HG02938 (cell line): ENCODE measurements at regions not wholly inside any gene's neighbourhood (a gene's known extent, or its start where the extent isn't known, plus 50 kb on each side); places are given as distances from the start of the nearest gene placed in this dataset.
"Not testable (repeated sequence)": the region's sequence is repeated elsewhere in the genome, so short reads cannot be mapped to it uniquely, and the experiment has no call there.

Source experiments
- ATAC-seq: cut with Tn5 transposase; IDR thresholded peaks from one replicate; pipeline ENCODE4 v1.9.1; 2021; ENCODE audit warnings: mild to moderate bottlenecking, moderate library complexity; ENCODE audit not compliant: unreplicated experiment

DNA sequence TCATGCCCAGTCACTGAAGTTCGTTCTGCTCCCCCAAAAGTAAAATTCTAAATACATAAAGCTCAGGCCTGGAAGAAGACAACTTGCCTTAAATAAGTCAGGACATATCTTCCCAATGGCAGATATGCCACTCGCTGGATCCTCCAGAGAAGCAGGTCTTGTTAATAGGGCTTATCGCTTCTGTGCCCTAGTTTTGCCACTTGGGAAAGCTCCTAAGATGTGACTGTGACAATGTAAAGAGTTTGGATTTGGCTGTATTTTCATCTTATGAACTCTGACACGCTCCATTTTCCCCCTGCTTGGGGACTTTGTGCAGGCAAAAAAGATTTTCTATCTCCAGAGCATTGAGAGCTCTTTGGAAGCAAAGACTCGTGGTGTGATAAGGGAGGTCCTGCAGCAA, 279.9 kb downstream of the WDR11 start:
- no peak for ATAC-seq

DNA sequence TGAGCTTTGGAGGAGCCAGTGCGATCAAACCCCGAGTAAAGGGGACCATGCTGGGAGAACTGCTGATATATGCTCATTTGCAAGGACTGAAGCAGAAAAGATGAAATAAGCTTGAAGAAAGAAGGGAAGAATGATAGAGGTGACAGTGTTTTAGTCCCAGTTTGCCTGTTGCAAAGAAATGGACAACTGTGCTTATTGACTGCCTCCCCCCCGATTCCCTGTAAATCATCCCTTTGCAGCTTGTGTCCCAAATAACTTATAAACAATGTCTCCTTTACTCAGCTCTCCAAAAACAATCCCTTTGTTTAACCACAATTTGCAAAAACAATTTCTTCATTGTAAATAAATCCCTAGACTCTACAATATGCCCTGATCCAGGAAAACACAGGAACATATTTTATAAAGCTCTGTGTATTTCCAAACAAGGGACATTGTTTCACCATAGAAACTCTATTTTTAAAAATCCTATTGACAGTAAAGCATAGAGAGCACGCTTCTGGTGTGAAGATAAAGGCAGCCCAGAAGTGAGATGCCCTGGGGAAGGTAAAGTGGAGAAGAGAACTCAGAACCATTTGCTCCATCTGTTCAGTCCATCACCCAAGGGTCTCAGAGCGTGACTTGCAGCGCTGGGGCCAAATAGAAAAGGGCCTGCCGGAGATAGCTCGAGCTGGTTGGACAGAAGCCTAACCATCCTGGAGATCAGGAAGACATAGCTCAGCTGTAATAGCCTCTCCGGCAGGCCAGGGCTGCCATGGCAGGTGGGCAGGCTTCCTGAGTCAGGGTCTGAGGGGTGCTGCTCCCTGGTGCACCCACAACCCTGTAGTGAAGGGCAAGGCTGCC, 280.5 kb downstream of the WDR11 start:
- no peak for ATAC-seq

DNA sequence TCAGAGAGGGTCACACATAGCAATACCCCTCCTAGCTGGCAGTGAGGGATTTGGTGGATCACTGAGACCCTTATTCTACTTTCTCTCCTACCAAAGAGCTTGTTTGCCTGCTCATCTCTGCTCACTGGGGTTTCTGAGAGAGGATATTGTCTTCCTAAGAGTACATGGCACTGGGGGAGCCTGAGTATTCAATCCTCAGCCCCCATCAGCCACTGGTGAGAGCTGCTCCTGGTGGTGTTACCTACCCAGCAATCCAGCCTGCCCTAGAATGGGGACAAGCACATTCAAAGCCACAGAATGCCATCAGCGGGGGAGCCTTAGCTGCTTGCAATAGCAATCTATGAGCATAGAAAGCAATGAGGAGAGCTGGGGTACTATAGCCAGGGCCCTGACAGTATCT, 281.1 kb downstream of the WDR11 start:
- ATAC-seq = no peak

DNA sequence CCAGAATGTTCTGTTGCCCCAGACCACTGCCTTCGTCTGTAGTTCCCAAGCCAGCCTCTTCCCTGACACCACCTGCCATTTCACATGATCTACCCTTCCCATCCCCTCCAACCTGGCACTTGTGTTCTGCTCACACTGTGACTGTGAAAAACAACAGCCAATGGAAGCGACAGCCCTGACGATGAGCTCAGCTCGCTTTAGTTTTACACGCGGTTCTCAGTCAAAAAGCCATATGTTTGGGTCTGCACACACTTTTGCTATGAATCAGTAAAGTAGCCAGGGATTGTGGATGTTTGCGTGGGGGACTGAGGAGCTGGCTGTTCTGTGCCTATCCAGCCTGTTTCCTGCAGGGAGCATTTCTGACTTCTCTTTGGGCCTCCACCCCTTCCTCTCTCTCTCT, 282.7 kb downstream of the WDR11 start:
- no peak for ATAC-seq

DNA sequence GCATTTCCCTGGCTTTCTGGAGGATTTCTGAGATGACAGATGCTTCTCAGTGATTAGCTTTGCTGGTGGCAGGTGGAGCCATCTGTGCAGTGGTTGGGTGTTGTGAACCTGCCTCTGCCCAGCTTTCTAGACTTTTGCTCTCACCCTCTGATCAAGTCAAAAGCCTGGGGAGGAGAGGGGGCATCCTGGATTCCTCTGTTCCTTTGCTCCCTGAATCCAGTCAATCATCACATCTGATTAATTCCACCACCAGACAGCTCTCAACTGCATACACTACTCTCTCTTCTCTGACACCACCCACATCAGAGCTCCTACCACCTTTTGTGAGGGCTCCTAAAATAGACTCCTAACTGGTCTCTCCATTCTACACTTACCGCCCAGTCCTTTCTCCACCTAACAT, 283.5 kb downstream of the WDR11 start:
- ATAC-seq = no peak

DNA sequence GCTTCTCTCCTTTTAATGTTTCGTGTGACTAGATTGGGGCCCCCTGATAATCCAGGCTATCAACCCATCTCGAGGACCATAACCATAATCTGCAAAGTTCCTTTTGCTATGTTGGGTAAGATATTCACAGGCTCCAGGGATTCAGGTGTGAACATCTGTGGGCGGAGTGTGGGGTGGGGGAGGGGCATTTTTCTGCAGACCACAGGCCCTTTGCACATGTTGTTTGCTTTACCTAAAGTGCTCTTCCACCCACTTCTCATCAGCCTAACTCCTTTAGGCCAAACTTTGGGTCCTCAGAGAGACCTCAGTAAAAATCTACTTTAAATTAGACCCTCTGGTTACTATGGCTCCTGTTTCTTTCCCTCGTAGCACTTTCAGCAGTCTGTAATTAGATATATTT, 284.4 kb downstream of the WDR11 start:
- no peak for ATAC-seq

DNA sequence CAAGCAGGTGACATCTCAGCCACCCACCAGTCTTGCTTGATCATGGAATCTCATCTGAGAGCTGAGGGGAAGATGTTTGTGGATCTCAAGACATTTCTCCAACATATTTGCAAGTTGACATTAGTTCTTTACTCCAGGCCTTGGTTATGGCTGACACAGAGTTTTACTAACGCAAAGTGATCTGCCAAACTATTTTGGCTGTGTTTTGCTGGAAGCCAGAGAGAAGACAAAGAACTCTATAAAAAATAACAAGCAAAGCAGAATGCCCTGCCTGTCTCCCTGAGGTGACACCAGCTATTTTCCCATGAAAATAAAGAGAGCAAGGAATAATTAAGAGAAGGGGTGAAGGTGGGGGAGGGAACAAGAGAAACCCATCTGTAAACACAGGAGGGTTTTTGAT, 286.4 kb downstream of the WDR11 start:
- ATAC-seq = no peak

DNA sequence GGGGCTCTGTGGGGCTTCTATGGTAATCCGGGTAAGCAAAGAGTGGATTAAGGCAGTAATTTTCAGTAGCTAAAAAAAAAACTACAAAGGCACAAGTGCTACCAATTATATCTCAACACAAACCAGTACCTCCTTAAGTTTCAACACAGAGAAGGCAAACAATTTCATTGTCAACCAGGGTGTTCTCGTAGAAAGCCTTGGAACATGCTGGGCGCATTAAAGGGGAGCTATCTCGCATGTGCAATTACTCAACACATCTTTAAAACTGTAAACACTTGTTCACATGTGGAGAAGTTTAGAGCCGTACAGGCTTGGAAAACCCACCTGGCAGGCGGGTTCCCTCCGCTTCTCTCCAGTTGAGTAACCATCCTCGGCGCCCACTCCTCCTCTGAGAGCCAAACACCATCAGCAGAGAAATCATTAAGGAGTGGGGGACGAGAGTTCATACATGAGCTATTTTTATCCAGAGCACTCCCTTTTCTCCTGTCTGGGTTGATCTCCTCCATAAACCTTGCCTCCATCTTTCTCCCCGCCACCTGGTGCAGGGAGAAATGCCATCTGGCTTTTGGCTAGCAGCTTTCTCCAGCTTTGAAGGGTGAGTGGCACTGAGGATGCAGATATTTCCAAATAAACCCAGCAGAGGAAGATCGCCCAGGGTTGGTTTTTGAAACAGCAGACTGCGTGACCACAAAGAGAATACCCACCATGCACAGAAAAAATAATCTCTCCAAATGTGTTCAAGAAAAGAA, 287.1 kb downstream of the WDR11 start:
- ATAC-seq = no peak

DNA sequence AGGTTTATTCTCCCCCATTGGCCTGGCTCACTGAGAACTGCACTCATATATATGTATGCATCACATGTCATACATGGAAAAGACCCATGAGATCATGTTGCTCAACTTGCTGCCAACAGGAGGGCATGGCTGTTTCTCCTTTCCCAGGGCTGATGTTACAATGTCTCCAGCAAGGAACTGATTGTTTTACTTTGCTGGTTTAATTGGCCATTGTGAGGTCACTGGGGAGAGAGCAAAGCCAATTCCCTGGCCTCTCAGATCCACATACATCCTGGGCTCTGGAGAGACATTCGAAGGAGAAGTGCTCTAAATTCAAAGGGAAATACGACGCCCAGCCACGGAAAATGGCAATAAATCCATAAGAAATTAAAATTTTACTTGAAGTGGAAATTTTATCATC, 287.8 kb downstream of the WDR11 start:
- no peak for ATAC-seq

DNA sequence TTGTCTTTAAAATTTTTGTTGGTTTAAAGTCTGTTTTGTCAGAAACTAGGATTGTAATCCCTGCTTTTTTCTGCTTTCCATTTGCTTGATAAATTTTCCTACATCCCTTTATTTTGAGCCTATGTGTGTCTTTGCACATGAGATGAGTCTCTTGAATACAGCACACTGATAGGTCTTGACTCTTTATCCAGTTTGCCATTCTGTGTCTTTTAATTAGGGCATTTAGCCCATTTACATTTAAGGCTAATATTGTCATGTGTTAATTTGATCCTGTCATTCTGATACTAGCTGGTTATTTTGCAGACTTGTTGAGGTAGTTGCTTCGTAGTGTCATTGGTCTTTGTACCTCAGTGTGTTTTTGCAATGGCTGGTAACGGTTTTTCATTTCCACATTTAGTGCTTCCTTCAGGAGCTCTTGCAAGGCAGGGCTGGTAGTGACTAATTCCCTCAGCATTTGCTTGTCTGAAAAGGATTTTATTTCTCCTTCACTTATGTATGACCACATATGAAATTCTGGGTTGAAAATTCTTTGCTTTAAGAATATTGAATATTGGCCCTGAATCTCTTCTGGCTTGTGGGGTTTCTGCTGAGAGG, 294.7 kb downstream of the WDR11 start:
- not testable (repeated sequence) for ATAC-seq

DNA sequence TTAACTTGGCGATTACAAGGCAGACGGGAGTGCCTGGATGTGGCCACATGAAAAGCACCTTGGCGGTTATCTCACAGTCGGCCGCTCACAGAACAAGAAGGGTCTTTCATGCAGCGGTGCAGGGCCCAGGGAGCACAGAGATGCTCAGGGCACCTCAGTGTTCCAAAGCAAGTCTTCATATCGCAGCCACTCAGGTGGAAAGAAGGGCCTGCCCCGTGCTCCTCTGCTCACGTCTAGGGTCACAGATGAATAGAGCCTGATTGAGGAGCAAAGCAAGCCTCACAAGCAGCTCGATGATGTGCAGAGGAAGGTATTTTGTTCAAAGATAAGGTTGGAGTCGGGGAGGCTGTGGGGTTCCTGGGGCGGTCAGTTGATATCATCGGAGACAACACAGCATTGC, 297.8 kb downstream of the WDR11 start:
- no peak for ATAC-seq

DNA sequence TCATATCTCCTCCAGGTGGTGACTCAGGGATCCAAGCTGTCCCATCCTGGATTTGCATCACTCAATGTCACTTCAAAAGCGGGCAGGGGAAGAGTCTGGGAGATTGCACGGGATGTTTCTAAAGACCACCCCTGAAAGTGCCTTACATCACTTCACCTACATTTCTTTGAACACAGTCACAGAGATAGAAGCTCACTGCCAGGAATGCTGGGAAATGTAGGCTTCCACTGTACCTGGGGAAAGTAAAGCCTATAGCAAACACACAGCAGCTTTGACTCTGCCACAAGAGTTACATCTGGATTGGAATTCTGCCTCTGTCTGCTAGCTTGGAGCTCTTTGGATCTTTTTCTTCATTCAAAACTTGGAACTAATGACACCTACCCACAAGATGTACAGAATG, 300.9 kb downstream of the WDR11 start:
- no peak for ATAC-seq

DNA sequence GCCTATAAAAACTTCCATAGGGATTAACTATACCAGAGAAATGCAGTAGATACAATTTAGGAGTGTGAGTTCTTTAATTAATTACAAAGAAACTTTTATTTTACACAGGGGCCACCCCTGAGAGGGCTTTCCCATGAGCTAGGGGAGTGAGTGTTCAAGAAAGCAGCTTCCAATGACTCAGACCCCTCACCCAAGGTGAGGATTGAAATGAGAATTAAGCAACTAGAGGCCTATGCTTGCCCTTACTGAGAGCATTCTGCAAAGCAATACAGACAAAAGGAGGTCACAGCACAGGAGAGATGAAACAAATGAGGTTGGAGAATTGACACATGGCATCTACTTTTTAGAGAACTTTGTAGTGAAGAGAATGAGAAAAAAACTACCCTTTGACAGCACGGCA, 301.8 kb downstream of the WDR11 start:
- ATAC-seq = no peak

DNA sequence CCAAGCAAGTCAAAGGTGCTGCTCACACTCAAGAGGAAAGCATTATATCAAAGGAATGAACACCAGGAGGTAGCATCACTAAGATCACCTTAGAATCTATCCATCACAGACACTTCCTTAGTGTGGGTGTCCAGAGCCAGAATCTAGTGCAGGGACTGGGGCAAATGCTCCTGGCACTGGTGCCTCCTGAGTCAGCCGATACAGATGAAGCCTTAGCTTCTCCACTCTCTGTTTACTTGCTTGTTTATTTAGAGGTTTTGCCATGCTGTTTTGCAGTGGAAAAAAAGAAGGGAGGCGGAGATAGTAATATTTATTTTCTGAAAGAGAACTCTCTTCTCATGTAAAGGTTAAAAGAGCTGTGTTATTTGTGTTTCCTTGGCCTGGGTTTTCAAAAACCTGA, 303.1 kb downstream of the WDR11 start:
- ATAC-seq = no peak

DNA sequence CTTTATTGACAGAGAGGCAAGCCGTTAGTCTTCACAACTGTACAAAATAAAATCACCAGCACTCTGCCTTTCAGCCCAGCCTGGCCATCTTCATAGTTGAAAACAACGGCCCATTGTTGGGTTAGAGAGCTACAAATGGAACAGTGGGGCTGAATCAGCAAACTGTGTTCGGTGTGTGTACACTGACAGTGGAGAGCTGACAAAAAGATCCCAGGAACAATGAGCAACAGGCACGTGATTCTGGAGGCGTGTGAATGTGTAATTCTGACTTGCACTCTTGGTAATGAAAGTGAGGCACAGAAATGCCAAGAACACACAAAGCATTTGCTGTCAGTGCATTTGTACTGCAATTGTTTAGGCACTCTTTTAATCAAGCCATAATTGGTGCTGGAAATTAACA, 303.7 kb downstream of the WDR11 start:
- ATAC-seq = no peak

DNA sequence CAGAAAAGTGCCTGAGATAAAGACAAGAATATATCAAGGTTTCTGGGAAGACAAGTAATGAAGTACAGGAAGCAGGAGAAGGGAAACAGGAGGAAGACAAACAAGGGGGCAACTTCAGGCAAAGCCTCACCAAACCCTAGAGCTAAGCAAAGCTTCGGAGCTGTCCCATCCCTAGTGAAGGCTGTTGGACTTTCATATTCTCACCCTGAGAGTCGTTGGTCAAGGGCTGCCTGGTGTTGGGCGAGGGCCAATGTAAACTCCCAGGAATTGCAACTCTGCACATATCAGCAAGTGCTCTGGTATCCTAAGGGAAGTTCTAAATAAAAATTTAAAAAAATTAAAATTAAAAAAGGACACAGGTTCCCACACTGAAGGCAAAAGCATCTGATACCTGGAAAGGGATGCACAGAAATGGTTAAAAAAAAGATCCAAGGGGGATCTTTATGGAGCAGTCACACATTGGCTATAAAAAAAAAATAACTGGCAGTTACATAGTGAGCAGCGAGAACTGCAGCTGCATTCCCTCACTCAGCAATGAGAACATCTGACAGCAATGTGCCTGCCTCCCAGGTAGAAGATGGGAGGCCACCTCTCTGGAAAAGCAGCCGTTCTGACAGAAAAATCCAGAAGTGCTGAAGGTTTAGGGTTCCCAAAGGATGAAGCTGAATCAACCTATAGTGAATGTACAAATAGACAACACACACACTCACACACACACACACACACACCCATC, 304.7 kb downstream of the WDR11 start:
- ATAC-seq = no peak

DNA sequence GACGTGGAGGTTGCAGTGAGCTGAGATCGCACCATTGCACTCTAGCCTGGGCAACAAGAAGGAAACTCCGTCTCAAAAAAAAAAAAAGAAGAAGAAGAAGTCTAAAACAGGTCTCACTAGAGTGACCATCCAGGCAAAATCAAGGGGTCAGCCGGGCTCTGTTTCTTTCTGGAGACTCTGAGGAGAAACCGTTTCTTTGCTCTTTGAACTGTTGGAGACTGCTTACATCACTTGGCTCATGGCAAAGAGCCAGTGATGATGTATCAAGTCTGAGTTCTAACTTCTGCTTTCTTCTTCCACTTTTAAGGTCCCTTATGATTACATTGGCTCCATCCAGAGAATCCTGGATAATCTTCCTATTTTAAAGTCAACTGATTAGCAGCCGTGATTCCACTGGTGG, 306.8 kb downstream of the WDR11 start:
- no peak for ATAC-seq

DNA sequence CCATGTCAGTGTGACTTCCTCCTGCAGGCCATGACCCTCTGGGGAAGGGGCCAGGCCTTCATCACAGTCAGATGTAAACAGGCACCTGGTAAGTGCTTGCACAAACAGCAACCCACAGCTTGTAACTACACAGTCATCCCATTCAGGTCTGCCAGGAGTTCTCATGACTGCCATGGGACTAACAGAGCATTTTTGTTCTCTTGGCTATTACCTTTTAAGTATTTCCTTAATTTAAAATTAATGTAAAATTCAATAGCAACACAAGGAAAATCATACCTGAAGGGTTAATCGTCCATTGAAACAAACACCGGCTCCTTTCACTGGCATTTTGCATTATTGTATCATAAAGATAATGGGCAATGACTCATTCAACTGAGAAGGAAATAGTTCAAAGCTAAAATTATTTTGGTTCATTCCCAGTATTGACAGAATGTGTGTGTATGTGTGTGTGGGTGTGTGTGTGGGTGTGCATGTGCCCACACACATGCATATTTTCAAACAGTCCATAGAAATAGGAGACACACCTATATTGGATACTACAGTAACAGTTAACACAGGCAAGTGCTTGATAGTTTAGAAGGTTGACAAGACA, 307.9 kb downstream of the WDR11 start:
- no peak for ATAC-seq

DNA sequence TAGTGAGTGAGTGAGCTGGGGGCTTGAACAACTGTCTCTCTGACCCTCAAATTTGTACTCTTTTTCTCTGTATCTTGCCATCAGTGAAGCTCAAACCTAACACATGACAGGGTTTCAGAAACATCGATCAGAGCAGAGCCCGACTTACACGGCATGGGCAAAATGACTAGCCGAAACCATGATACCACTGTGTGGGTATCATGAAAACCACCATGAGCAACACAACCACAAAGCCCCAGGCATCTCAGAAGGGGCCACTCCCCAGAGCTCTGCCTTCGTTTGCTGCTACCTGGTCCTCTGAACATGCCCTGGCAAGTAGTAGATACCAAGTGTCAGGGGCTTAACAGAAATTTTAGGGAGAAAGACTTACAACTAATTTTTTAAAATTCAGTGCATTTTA, 308.5 kb downstream of the WDR11 start:
- ATAC-seq = no peak

DNA sequence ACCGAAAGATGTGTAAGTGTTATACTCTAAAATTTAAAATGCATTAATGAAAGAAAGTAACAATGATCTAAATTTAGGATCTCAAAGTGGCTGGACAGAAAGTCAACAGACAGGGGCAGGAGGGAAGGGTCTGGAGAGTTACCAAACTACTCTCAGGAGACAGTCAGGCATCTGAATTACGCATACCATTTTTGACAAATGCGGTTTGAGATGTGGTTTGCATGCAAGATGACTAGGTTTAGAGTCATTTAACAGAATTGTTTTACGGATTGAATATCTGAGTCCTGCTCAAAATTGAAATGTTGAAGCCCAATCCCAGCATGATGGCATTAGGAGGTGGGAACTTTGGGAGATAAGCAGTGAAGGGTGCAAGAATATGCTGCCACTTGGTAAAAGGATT, 314.1 kb downstream of the WDR11 start:
- ATAC-seq = no peak
